Tibial nerve (tissue), 4 donors: ENCODE measurements at regions not wholly inside any gene's neighbourhood (a gene's known extent, or its start where the extent isn't known, plus 50 kb on each side); places are given as distances from the start of the nearest gene placed in this dataset.
"Not testable (repeated sequence)": the region's sequence is repeated elsewhere in the genome, so short reads cannot be mapped to it uniquely, and the experiment has no call there.

Experiments
- EP300 ChIP-seq, 2 donors: sonication (generic); formaldehyde crosslinking; IDR thresholded peaks; one replicate each; pipeline ENCODE4 v1.6.1; 2017; ENCODE audit warnings: antibody characterized with exemption in 2 of 2, mild to moderate bottlenecking in 1 of 2
- TF ChIP-seq, protein P1 (sequence below), 5 experiments: fragments of 200-600 bp in 3 of 5; fragments of 450-650 bp in 2 of 5; sonication (generic) in 3 of 5; IDR thresholded peaks; one replicate each; pipeline ENCODE4 v1.5.1; 2016 to 2019; ENCODE audit warnings: antibody characterized with exemption in 5 of 5, mild to moderate bottlenecking in 3 of 5, moderate library complexity in 2 of 5

DNA sequence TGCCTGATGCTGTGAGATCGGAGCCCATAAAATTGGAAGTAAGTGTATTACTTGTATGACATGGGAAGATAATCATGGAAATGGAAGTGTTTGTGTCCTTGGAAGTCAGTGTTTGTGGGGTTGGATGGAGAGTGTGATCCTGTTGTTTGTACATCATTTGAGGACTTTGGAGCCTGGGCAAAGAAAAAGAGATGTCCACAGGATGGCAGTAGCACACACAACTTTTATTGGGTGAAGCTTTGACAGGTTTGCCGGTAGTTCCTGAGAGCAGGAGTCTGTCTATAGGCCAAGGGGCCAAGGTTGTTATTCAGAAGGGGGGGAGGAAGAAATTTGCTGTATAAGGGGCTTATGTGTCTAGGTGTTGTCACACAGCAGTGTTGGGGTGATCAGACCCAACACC is 533.3 kb downstream of the RPIA start:
- TF ChIP-seq, protein P1, sequence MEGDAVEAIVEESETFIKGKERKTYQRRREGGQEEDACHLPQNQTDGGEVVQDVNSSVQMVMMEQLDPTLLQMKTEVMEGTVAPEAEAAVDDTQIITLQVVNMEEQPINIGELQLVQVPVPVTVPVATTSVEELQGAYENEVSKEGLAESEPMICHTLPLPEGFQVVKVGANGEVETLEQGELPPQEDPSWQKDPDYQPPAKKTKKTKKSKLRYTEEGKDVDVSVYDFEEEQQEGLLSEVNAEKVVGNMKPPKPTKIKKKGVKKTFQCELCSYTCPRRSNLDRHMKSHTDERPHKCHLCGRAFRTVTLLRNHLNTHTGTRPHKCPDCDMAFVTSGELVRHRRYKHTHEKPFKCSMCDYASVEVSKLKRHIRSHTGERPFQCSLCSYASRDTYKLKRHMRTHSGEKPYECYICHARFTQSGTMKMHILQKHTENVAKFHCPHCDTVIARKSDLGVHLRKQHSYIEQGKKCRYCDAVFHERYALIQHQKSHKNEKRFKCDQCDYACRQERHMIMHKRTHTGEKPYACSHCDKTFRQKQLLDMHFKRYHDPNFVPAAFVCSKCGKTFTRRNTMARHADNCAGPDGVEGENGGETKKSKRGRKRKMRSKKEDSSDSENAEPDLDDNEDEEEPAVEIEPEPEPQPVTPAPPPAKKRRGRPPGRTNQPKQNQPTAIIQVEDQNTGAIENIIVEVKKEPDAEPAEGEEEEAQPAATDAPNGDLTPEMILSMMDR (IDR thresholded peaks at IDR 0.05), result not testable (repeated sequence)
- TF ChIP-seq EP300 (IDR thresholded peaks at IDR 0.05), result not testable (repeated sequence)
